T-helper 1 cell (primary cell): ENCODE measurements at regions not wholly inside any gene's neighbourhood (a gene's known extent, or its start where the extent isn't known, plus 50 kb on each side); places are given as distances from the start of the nearest gene placed in this dataset.

Source experiments
- DNase-seq, 5 donors: peaks; one replicate each; pipeline ENCODE4 v3.0.0-alpha.2; 2012 to 2020

- no peak for DNase-seq
These were observed 477.4 kb downstream of the RSL24D1 start for GRCh38 chr15:54719325-54719724.

DNA sequence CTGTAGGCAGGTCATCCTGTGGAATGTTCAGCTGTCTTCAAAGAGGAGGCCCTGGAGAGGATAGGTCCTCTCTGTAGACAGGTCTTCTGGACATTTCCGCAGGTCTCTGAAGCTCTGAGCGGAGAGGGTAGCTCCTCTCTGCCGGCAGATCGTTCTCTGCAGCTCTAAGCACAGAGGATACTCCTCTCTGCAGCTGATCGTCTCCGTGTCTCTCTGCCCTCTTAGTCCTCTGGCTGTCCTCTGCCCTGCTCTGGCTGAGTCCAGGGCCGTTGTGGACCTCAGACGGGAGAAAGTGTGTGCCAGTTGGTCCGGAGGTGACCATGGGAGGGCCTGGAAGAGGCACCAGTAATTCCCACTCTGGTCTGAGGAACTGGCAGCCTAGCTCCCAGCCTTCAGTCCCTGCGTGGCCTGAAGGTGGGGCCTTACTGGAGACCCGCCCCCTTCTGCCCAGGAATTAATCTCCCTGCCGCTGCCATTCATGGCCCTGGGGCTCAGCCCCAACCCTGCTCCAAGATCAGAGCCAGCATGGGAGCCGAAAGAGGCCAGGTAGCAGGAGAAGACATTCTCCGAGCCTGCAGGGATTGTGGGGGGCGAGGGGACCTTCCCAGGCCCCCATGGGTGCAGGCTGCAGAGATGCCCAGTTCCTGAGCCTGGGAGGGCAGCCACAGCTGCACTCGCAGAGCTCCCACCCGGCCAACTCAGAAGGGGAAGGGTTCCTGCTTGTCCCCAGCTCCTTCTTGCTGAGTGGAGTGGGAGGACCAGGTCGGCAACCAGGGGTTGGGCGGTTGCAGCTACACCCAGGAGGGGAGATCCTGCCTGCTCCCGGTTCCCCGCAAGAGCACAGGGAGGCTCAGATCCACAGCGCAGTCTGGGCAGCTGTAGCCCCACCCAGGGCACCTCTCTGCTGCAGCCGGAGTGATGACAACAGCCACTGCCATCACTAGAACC, 488.7 kb downstream of the RSL24D1 start:
- DNase-seq, result peak in 1 of 5 donors; percentile 8

DNA sequence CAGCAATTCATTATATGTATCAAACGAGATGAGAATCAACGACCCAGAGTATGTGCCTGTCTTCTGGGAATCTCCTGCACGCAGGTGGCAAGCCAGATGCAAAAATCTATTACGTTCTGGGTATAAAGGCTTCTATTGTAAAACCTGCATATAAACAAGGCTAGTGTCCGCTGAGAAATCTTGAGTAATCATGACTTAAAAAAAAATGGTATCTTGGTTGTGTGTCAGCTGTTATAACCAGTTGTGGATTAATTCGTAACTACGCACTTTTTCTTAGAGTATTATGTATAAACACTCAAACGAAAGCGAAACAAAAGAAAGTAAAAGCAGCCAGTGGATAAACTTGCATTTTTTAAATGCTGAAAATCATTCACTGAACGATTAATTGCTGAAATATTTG, 509.1 kb downstream of the RSL24D1 start:
- DNase-seq, result no peak
